ENCODE measurements at regions not wholly inside any gene's neighbourhood (a gene's known extent, or its start where the extent isn't known, plus 50 kb on each side); places are given as distances from the start of the nearest gene placed in this dataset.

DNA sequence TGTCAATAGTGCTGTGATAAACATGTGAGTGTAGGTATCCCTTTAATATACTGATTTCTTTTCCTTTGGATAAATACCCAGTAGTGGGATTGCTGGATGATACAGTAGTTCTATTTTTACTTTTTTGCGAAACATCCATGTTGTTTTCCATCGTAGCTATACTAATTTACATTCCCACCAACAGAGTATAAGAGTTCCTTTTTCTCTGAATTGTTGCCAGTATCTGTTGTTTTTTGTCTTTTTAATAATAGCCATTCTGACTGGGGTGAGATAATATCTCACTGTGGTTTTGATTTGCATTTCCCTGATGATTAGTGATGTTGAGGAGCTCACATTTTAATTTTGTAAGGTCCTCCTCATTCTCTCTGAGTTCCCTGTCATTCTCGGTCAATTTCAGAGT lies 71.1 kb upstream of the NFIL3 start:
- H3K4me3 ChIP-seq (ENCODE audit: low read depth, low read length) = no peak overlapping the region
- no peak for DNase-seq (ENCODE audit: low read depth)
- TF ChIP-seq, protein P1, sequence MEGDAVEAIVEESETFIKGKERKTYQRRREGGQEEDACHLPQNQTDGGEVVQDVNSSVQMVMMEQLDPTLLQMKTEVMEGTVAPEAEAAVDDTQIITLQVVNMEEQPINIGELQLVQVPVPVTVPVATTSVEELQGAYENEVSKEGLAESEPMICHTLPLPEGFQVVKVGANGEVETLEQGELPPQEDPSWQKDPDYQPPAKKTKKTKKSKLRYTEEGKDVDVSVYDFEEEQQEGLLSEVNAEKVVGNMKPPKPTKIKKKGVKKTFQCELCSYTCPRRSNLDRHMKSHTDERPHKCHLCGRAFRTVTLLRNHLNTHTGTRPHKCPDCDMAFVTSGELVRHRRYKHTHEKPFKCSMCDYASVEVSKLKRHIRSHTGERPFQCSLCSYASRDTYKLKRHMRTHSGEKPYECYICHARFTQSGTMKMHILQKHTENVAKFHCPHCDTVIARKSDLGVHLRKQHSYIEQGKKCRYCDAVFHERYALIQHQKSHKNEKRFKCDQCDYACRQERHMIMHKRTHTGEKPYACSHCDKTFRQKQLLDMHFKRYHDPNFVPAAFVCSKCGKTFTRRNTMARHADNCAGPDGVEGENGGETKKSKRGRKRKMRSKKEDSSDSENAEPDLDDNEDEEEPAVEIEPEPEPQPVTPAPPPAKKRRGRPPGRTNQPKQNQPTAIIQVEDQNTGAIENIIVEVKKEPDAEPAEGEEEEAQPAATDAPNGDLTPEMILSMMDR (IDR thresholded peaks at IDR 0.05; ENCODE audit: control insufficient read depth, extremely low read depth, insufficient read depth) = no peak

DNA sequence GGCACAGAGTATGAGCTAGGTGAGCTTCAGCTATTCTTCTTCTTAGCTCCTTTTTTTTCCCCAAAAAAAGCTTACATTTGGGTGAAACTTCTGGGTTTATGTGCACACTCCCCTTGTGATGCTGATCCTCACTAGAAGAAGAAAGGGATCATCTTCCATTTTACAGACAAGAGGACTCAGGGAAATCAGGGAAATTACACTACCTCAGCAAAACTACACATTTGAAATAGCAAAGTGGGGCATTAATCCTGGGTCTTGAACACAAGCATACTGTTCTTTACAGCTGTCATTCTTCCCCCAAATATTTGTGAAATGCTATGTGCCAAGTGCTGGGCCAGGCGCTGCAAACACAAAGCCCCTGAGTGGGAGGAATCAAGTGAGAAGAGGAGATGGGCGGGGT lies 68.6 kb upstream of the NFIL3 start:
- DNase-seq (ENCODE audit: low read depth) = no peak
- H3K4me3 ChIP-seq (ENCODE audit: low read depth, low read length) = no peak overlapping the region
- TF ChIP-seq, protein P1 (IDR thresholded peaks at IDR 0.05; ENCODE audit: control insufficient read depth, extremely low read depth, insufficient read depth) = no peak

DNA sequence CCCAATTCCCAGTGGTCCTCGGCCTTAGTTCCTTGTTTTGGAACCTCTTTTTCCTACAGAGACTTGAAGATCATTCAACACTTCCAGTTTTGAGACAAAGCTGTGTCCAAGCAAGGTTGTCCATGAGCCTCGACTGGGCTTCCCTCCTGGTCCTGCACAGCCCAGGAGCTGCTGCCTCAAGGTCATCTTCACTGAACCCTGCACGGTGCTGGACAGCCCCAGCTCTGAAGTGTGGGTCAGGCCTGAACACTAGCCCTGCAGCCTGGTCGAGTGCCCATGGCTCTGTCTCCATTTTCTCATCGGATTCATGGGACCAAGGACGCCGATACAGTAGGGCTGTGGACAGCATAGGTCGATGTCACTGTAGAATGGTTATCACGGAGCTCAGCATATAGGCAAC lies 68.0 kb upstream of the NFIL3 start:
- no peak overlapping the region for H3K4me3 ChIP-seq (ENCODE audit: low read depth, low read length)
- no peak for DNase-seq (ENCODE audit: low read depth)
- TF ChIP-seq, protein P1 (IDR thresholded peaks at IDR 0.05; ENCODE audit: control insufficient read depth, extremely low read depth, insufficient read depth) = no peak

DNA sequence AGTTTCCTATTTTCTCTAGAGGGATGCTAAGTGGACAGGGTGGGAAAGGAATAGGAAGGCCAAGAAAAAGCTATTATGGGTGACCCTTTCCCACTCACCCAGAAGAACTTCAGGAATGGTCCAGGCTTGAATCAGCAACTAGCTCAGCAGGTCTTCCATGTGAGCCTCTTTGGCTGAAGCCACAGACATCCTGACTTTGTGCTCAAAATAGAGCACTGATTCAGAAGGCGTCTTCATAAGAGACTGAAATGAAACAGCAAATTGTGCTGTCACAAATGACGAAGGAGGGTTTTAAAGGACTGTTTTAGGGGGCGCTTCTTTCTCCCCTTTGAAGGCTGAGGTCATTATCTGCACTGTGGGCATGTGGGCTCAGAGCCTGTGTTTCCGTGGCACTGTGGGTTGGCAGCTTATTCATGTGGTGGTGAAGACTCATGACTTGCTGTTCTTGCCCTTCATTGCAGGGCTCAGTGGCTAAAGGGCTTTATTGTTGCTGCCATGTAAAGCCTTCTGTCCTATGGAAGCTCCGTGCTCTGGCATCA lies 65.8 kb upstream of the NFIL3 start:
- TF ChIP-seq, protein P1 (IDR thresholded peaks at IDR 0.05; ENCODE audit: control insufficient read depth, extremely low read depth, insufficient read depth) = no peak
- DNase-seq (ENCODE audit: low read depth) = no peak
- H3K4me3 ChIP-seq (ENCODE audit: low read depth, low read length) = no peak overlapping the region

DNA sequence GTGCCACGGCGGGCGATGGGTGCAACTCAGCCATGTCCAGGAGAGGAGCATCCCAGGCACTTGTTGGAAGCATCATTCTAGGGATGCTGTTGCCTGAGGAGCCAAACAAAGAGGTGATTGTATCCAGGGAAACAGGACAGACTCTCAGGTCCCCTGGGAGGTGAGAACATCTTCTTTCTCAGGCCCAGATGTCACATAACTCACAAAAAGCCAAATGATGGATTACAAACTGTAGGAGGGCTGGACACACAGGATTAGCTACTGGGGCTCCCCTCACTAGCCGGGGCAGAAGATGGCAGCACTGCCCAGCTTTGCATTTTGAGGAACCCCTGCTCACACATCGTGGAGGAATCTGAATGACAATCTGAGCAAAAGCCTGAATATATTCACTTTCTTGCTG lies 64.7 kb upstream of the NFIL3 start:
- H3K4me3 ChIP-seq (ENCODE audit: low read depth, low read length) = no peak overlapping the region
- no peak for DNase-seq (ENCODE audit: low read depth)
- TF ChIP-seq, protein P1 (IDR thresholded peaks at IDR 0.05; ENCODE audit: control insufficient read depth, extremely low read depth, insufficient read depth) = no peak

DNA sequence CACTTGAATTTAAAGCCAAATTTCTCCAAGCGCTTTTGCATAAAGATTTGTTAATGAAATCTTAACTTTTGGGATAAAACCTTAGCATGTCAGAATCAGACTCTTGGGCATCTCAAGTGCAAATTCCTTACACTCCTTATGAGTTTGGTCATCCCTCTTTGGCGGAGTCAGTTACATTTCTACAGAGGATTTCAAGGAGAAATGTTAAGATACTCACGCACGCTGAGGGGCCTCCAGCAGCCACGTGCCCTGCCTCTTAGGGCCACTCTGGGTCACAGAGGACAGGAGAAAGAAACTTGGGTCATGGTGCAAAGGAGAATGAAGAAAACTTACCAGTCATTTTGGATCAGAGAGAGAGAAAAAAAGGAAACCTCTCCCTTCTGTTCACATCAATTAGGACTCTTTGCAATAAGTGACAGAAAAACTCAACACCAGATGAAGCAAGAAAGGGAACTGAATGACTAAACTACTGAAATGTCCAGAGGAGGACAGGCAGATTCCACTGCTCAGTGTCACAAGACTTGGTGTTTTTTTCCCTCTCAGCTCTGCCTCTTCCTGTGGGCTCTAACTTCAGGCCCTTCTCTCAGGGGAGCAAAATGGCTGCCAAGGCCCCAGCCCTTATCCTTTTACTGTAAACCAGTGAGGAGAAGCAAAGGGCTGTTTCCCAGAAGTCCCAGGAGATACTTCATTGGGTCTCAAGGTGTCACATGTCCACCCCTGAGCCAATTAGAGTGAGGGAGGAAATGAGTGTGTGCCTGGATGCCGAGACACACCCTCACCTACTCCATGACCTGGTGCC lies 63.3 kb upstream of the NFIL3 start:
- no peak for DNase-seq (ENCODE audit: low read depth)
- TF ChIP-seq, protein P1 (IDR thresholded peaks at IDR 0.05; ENCODE audit: control insufficient read depth, extremely low read depth, insufficient read depth) = no peak
- H3K4me3 ChIP-seq (ENCODE audit: low read depth, low read length) = no peak overlapping the region

DNA sequence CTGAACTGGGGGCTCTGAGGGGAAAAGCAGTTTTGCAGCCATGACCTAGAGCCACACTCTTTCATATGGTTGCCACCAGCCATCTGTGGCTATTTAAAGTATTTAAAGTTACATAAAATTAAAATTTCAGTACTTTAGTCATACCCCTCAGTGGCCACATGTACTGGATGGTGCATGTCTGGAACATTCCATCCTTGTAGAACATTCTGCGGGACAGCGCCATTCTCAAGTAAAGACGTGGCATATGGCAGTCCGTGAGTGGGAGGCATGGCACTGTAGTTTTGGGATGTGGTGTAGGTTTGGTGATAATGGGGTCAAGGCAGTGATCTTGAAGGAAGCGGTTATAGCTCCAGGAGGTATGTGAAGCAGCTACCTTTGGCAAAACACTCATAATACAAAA lies 61.4 kb upstream of the NFIL3 start:
- no peak for DNase-seq (ENCODE audit: low read depth)
- H3K4me3 ChIP-seq (ENCODE audit: low read depth, low read length) = no peak overlapping the region
- TF ChIP-seq, protein P1 (IDR thresholded peaks at IDR 0.05; ENCODE audit: control insufficient read depth, extremely low read depth, insufficient read depth) = no peak

Measured in LNCaP clone FGC (cell line).